ENCODE measurements at regions not wholly inside any gene's neighbourhood (a gene's known extent, or its start where the extent isn't known, plus 50 kb on each side); places are given as distances from the start of the nearest gene placed in this dataset.

DNA sequence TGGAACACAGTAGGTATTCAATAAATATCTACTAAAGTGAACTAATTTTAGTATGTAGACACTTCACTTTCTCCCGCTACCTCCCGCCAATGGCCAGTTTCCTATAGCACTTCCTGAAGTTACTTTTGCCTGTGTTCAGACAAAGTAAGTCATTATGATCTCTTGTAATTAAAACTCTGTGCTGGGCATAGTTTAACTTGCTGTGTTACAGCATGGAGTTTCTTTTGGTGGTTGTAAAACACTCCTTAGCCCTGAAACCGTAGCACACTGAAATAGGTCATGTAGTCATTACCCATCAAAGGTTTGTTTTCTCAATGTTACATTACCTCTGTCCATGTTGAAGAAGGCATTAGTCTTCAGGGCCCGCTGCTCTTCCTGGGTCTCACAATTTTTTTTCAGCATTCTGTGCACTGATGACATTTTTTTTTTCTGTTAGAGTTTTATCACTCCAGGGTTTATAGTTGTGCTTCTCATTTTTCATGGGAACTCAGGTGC, 54.0 kb upstream of the CENPW start:
- TF ChIP-seq, protein P1, sequence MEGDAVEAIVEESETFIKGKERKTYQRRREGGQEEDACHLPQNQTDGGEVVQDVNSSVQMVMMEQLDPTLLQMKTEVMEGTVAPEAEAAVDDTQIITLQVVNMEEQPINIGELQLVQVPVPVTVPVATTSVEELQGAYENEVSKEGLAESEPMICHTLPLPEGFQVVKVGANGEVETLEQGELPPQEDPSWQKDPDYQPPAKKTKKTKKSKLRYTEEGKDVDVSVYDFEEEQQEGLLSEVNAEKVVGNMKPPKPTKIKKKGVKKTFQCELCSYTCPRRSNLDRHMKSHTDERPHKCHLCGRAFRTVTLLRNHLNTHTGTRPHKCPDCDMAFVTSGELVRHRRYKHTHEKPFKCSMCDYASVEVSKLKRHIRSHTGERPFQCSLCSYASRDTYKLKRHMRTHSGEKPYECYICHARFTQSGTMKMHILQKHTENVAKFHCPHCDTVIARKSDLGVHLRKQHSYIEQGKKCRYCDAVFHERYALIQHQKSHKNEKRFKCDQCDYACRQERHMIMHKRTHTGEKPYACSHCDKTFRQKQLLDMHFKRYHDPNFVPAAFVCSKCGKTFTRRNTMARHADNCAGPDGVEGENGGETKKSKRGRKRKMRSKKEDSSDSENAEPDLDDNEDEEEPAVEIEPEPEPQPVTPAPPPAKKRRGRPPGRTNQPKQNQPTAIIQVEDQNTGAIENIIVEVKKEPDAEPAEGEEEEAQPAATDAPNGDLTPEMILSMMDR (IDR thresholded peaks at IDR 0.05) = no peak
- TF ChIP-seq POLR2A (IDR thresholded peaks at IDR 0.05) = no peak
